HG03159 (cell line): ENCODE measurements at regions not wholly inside any gene's neighbourhood (a gene's known extent, or its start where the extent isn't known, plus 50 kb on each side); places are given as distances from the start of the nearest gene placed in this dataset.
"Not testable (repeated sequence)": the region's sequence is repeated elsewhere in the genome, so short reads cannot be mapped to it uniquely, and the experiment has no call there.

ENCODE experiments used
- ATAC-seq: cut with Tn5 transposase; IDR thresholded peaks from one replicate; pipeline ENCODE4 v1.9.1; 2021; ENCODE audit warnings: mild to moderate bottlenecking, moderate library complexity; ENCODE audit not compliant: unreplicated experiment

- no peak for ATAC-seq
These were observed 183.8 kb upstream of the THBS1 start for GRCh38 chr15:39396979-39397615.

DNA sequence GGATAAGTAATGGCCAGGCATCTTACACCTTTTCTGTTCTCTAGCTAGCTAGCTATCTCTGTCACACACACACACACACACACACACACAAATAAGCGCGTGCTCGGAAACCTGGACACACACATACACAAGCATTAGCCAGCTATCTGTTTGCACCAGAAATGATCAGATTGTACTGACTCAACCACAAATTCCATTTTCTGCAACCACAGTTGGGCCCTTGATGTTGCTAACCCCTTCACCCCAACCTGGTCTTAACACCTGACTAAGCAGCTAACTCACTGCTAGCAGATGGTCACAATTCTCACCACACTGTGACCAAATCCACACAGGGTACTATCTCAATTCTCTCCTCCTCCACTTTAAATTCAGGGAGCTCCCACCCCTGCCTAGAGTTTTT is 183.0 kb upstream of the THBS1 start:
- ATAC-seq, result peak; percentile 62

DNA sequence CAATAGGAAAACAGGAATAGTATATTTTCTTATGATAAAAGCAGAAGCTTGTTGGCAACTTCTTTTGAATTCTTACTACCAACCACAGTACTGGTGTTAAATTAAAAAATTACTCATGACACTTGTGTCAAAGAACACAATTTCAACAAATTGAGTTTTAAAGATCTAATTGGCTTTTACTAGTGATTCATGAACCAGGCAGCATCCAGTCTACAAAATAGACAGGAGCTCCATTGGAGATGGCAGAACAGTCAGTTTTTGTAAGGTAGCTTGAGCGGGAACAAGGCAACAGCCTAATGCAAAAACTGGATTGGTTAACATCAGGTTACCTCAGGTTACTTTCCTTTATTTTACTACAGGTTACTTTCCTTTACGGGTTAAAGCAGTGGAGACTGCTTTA is 181.3 kb upstream of the THBS1 start:
- no peak for ATAC-seq

DNA sequence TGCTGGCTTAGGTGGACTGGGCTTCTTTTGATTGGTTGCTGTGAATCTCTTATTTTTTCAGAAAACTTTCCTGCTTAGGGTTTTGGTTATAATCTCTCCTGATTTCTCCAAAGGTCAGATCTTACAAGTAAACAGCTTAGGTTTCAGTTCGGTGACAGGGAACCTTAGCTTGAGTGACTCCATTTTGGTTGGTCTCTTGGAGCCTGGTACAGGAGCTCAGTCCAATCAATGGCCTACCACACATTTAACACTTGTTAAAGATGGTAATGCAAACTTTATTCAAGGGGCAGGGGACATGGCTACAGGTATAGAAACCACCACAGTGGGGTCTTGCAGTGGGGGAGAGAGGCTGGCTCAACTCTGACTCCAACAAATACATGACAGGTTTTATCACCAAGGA is 180.9 kb upstream of the THBS1 start:
- ATAC-seq, result no peak

- ATAC-seq, result no peak
These were observed 179.9 kb upstream of the THBS1 start for GRCh38 chr15:39400821-39401550.

DNA sequence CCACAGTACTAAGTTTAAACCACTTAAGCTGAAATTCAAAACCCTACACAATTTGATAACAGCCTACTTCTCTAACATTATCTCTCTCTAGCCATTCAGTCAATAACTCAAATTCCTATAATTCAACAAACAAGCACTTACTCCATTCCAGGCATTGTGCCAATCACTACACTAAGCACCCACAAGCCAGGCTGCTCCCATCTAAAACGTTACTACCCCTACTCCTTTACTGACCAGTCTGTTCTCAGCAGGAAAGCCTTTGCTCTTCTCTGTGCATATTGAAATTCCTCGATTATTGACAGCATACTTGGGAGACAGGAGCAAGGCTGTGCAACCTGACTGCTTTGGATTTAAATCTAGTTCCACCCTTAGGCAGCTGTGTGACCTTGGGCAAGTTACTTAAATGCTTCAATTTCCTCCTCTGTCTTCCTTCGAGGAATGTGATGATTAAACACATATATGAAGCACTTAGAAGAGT is 177.2 kb upstream of the THBS1 start:
- no peak for ATAC-seq

DNA sequence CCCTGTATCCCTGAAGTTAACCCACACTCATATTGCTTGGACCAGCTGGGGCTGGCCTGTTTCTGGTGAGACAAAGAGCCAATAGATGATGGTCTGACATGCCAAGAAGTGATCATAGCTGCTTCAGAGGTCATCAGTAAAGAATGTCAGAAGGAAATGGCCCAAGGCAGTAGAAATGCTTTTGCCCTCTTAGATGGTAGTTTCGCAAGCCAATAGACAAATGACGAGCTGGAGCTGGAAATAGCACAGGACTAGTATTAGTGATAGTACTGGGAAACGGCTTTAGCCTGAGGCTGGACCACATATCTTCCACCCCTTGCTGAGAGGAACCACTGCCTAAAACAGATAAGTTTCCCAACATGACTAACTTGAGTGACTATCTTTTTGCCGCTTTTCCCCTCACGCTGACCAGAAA is 176.1 kb upstream of the THBS1 start:
- no peak for ATAC-seq

DNA sequence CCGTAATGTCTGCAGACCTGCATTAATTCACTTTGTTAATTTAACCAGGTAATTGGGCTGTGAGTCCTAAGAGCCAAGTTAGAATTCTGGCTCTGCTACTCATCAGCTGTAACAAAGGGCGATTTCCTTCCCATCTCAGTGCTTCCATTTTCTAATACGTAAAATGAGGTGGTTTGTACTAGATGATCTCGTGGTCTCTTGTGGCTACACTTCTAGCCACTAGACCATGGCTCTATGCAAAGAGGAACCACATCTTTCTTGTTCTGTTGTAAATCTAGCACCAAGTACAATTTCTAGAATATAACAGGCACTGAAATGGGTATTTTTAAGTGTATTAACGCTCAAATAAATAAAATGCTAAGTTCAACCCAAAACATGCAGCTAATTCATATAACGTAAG is 174.4 kb upstream of the THBS1 start:
- ATAC-seq, result no peak

DNA sequence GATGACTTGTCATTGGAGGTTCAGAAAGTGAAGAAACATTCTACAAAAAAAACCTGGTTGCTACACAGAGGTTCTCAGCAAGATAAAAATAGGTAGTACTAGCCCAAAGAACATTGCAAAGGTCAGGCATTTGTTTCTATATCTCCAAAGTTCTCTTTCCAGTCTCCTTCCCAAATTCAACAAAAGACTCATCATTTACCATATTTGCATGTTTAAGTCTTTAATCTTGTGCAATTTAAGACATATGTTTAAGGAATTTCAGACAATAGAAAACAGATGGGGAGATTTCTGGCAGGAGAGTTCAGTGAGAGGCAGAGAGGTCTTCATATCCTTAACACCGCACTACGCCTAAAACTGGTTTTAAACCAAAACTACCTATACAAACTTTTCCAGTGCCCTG is 173.8 kb upstream of the THBS1 start:
- no peak for ATAC-seq

DNA sequence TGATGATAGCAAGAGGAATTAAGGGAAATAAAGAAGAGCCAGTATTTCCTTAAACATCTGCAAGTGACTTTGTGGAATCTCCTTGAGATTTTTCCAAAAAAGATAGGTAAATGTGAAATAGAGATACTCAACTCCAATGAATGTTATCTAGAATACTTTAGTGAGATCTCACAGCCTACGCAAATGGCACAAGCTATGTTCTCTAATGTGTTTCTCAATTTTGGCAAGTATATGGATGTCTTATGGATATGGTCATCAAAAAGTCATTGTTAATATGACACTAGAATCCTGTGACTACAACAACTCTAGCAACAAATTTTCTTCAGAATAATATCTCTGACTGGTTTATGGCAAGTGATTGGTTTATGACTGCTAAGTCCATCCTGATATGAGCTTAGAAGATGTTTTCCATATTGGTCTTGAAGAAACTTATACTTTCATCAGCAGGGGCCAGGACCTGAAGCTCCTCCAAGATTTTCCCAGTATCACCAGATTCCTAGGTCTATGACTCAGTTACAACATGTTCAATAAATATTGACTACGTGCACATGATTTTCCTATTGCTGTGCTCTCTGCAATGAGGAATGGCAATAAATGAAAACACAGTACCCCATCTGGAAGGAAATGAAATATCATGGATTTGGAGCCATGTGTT is 170.9 kb upstream of the THBS1 start:
- ATAC-seq, result no peak

DNA sequence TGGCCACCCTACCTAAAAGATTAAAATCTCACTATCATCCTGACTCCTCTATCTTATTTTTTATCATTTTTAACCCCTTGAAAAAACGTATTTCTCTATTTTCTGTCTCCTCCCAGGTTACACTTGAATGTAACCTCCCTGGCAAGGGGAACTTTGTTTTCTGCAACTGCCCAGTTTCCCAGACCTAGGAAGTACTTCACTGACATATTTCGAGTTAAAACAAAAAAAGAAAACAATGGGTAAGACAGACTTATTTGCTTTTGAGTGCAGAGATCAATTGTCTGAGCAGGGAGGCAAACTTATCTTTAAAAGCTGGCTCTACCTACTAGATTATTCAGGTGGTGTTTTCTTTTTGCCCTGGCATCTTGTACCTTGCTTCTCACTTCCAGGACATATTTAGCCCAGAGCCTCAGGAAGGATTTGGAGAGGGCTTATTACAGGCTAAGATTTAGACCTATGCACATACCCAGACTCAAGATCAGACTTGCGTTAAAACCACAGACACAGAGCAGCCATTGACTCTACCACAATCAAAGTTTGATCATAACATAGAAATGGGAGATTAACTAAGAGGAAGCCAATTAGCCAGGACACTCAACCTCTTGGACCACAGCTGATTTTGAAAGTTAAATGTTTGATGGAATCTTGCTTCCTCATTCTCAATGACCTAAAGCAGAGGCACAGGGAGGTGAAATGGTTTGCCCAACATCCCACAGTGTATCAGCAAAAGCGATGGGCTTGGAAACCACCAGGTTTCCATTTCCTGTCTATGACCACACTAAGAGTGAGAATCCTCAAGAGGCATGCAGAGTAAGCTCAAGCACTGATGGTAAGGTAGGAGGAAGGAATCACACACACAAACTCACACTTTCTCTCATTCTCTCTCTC is 169.5 kb upstream of the THBS1 start:
- ATAC-seq, result peak; percentile 88

DNA sequence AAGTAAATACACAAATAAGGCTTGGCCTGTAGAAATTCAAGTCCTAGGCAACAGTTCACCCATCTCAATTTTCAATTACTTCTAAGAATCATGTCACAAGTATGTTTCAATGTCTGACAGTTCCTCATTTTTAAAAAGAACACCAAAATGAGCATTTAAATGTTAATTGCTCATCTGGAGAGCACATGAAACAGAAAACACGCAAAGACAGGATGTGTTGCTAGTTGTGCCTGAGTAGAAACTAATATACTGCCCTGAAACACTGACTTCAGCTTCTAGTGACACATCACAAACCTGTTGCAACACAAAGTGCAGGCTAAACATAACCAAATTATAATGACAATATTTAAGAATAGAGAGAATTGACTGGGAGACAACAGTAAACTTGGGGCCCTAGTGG is 167.3 kb upstream of the THBS1 start:
- peak; percentile 73 for ATAC-seq

DNA sequence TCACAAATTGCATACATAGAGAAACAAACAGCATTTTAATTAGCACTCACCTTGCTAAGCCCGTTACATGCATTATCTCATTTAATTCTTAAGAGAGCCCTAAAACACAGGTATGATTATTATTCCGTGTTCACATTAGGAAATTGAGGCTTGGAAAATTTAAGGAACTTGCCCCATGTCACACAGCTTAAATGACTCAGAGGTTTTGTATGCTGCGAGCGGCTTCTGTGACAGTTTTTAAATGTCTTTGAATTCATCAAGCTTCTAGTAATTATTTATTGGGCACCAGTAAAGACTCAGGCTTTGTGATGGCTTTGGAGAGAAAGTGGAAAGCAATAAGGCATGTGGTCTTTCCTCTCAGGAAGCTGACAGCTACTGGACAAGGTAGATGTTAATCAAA is 166.7 kb upstream of the THBS1 start:
- no peak for ATAC-seq

- ATAC-seq, result no peak
These were observed 165.2 kb upstream of the THBS1 start for GRCh38 chr15:39415634-39416033.

DNA sequence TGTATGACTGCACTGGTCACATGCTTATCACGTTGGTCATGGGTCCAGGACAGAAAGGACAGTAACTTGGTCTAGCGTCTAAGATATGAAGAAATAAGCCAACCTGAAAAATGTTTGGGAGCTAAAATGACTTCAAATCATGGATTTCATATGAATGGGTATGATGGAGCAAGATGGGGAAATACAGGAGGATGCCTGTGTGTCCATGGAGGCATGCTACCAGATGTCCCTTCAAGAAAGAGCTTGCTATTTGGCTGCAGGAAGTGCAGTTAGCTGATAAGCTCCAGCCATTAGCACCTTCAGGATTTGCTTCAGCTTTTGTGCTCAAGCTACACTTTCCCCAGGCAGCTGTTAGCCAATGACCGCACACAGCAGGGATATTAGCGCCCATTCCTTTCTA is 164.6 kb upstream of the THBS1 start:
- ATAC-seq, result no peak

- ATAC-seq, result no peak
These were observed 163.3 kb upstream of the THBS1 start for GRCh38 chr15:39417366-39418134.

- ATAC-seq, result no peak
These were observed 161.2 kb upstream of the THBS1 start for GRCh38 chr15:39419651-39420050.

DNA sequence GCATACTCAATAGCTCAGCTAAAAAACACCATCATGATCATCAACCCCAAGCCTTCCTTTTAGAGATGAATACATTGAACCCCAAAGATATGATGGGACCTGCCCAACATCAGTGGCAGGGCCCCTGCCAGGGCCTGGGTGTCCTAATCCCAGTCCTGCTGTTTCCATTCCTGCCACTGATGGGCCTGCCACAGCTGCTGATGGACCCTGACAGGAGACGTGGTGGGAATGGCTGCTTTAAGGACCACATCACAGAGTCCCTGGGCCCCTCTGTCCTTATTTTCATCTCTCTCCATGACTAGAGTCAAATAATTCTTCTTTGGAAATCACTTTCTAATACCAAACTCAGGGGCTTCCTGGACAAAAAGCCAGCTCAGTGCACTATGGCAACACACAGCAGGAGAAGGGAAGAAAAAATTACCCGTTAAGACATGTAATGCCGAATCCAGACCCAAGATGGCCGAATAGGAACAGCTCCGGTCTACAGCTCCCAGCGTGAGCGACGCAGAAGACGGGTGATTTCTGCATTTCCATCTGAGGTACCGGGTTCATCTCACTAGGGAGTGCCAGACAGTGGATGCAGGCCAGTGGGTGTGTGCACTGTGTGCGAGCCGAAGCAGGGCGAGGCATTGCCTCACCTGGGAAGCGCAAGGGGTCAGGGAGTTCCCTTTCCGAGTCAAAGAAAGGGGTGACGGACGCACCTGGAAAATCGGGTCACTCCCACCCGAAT is 160.6 kb upstream of the THBS1 start:
- ATAC-seq, result not testable (repeated sequence)

DNA sequence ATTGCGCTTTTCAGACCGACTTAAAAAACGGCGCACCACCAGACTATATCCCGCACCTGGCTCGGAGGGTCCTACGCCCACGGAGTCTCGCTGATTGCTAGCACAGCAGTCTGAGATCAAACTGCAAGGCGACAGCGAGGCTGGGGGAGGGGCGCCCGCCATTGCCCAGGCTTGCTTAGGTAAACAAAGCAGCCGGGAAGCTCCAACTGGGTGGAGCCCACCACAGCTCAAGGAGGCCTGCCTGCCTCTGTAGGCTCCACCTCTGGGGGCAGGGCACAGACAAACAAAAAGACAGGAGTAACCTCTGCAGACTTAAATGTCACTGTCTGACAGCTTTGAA is 160.1 kb upstream of the THBS1 start:
- ATAC-seq, result not testable (repeated sequence)
